SK-MEL-5 (cell line): ENCODE measurements at regions not wholly inside any gene's neighbourhood (a gene's known extent, or its start where the extent isn't known, plus 50 kb on each side); places are given as distances from the start of the nearest gene placed in this dataset.

Experiments
- DNase-seq: peaks from one replicate; pipeline ENCODE4 v3.0.0-alpha.2; 2016; ENCODE audit warnings: low read depth, low spot score
- in situ Hi-C: cut with HindIII; loops from 2 replicates; pipeline ENCODE4 v1.10.0; 2016; ENCODE audit warnings: low sequenced_read_pairs, high pct_unique_total_duplicates, low pct_unique_long_range_greater_than_20kb

DNA sequence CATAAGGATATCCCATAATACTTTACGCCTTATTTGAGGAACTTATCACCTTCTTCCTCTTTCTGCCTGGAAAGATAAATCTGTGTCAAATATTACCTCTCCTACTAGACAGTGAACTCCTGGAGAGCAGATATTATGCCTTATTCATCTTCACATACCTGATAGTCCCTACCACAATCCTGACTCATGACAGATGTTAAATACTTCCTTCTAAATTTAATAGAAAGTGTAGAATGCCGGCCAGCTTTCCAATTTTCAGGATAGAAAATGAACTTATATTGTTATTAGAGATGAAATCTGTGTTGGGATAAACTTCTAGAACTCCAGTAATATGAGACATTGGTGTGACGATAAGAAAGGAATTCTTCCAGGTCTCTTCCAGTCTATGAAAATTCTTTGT, 89.0 kb downstream of the GCNT4 start:
- in situ Hi-C loops: no loop called here

DNA sequence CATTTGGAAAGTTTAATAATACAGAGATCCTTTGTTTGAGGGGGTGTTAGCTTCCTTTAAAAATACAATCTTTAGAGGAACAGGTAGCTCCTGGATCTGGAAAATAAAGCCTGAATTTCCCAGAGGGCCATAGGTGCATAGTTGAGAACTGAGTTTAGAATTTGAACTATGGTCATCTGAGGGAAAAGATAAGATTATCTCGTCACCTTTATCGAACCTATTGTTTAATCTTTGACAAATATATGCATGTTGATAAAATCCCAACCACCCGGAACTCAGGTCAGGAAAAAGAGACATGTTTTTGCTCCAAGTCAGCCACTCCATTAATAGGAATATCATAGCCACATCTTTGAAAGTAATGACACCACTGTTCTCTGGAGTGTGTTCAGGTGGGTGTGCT, 91.7 kb upstream of the FAM169A start:
- DNase-seq: no peak
- in situ Hi-C loops: no loop called here

More for the DNA sequence above, 89.0 kb downstream of the GCNT4 start:
- DNase-seq: no peak

DNA sequence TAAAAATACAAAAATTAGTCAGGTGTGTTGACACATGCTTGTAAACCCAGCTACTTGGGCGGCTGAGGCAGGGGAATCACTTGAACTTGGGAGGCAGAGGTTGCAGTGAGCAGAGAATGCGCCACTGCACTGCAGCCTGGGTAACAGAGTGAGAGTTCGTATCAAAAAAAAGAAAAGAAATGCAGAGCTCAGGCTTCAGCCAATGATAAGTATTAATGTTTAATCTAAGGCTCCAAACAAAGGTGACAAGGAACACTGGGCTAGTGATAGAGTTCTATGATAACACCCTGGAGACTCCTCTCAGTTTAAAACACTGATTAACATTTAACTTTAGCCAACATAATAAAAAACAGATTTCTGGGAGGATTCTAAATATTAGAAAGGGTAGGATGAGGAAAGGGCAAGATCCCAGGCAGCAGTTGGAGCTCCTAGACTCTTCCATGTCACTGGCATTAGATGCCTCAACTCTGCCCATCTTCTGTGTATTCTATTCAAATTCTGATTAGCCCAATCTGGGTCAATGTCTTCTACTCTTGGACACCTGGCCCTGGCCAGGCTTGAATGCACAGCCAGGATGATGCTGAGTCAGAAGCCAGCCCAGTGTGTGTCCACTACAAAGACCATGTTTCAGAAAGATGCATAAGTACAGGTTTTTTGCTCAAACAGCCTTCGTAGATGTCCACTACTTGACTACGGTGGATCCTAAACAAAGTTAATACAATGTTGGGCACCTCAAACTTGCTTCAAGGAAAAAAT, 91.0 kb upstream of the FAM169A start:
- DNase-seq: no peak
- in situ Hi-C loops: no loop called here

DNA sequence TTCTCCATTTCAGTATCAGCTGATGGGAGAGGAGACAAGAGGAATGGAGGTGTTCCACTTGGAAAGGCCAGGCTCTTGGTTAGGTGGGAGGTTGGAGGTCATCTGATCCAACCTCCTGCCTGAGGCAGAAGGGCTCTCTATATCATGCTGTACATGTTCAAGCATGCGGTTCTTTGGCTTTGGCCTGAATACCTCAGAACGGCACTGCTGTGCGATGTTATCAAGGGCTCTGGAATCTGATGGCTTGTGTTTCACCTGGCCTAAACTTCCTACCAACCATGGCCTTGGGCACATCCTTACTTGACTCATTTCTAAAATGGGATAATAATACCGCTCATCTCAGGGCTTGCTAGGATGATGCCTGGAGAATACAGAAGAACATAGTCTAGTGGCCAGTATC, 90.1 kb upstream of the FAM169A start:
- in situ Hi-C loops: no loop called here
- DNase-seq: no peak

DNA sequence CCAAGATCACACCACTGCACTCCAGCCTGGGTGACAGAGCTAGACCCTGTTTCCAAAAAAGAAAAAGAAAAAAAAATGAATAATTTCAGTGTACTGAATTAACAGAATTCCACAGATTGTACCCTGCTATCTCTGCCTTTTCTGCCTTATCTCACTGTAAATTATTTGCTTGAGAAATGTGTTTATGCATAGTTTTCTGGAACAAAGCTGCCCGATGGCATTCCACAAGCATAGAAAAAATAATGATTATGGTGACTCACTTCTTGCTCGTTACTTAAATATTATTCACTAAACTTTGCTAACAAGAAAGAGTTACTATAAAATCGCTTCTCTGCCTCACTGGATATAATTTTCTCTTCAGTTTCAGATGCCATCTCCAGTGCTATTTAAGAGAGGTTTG, 88.7 kb upstream of the FAM169A start:
- no peak for DNase-seq
- in situ Hi-C loops: no loop called here

DNA sequence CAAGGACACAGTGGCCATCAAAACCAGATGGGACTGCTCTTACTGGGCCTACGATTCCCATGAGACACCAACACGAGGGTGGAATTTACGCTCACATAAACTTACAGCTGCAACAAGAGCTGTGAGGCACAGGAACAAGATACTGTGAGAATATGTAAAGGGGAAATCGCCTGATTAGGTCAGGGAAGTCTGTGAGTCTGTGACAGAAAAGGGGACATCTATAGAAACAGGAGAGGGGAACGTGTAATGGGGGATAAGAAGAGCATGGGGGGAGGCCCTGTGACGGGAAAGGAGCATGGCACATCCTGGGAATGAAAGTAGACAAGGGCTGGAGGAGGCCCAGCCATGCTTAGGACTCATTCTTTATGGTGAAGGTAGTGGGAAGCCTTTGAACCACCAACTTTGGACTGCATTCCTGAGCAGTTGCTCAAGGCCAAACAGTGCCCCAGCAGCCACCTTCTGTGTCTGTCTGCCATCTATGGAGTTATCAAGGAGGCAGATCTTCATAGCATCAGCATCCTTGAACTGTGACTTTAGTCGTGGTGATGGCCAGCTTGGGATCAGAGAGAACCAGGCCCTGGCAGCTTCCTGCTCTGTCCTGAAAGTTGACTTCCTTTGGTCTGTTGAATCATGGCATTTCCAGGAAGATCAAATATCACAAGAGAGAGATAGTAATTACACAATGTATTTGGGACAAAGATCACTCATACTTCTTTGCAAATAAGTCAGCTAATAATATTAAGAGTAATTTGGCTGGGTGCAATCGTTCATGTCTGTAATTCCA, 87.9 kb upstream of the FAM169A start:
- no peak for DNase-seq
- in situ Hi-C loops: no loop called here

DNA sequence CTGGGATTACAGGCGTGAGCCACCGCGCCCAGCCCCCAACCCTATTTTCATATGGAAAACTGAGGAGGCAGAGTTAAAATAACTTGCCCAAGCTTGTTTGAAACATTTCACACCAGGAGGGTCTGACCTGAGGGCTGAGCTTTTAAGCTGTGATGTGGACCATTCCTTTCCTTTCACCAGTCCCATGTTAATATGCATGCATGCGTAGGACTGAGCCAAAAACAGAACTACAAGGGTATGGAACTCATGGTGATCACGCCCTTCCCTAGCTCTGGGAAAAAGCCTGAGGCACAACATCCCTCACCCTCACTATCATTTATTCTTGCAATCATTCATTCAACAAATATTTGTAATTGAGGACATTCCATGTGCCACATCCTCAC, 87.4 kb upstream of the FAM169A start:
- DNase-seq: no peak
- in situ Hi-C loops: no loop called here

DNA sequence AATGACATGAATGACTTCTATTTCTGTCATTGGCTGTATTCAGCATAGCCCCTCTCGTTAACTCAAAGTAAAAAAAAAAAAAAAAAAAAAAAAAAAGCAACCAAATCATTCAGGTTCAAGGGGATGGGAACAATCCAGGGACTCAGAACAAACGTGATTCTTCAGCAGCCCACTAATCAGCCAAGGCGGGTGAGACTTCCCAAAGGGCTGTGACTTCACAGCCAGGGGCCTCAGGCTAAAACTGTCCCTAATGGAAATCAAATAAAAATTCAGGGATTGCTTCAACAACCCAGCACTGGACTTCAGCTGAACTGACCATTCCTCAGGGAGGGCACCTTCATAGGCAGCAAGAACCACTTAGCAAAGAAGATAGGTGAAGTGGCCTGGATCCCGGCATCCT, 86.2 kb upstream of the FAM169A start:
- in situ Hi-C loops: no loop called here
- no peak for DNase-seq

DNA sequence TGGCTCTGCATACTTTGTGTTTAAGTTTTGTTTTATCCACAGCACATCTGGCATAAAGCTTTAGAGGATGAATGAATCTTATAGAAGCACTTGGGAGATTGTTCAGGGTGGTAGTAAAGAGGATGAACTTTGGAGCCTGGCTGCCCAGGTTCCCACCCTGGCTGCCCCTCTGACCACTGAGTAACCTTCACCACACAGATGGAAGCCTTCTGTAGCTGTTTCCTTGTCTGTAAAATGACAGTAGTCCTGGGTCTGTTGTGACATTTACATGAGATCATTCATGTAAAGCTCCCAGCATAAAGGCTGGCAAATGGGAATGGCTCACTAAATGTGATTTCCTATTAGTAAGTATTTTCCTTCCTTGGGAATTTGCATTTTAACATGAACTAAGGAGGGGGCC, 85.7 kb upstream of the FAM169A start:
- in situ Hi-C loops: no loop called here
- DNase-seq: no peak

DNA sequence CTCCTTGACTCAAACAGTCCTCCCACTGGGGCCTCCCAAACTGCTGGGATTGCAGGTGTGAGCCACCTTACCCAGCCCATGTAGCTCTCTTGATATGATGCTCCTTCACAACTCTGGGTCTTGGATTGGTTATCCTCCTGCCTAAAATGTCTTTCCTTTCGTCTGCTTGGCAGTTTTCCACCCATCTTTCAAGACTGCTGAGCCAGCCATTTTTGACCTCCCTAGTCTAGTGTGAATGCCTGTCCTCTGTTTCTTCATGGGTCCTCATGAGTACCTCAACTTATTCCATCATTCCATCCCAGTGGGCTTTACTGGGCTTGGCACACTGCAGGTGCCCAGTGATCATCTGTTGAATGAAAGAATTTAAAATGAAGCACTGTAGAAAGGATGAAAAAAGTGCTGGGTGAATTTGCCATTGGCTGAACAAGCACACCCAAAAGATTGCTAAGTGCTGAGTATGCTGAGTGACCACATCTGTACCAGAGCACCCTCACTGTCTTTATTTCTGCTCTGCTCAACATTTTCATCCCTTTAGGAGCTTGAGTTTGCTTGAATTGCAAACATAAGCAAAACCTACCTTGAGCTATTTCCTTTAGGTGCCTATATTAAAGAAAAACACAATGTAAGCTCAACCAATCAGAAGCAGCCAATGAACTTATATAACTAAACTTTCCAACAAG, 84.8 kb upstream of the FAM169A start:
- in situ Hi-C loops: no loop called here
- DNase-seq: no peak

DNA sequence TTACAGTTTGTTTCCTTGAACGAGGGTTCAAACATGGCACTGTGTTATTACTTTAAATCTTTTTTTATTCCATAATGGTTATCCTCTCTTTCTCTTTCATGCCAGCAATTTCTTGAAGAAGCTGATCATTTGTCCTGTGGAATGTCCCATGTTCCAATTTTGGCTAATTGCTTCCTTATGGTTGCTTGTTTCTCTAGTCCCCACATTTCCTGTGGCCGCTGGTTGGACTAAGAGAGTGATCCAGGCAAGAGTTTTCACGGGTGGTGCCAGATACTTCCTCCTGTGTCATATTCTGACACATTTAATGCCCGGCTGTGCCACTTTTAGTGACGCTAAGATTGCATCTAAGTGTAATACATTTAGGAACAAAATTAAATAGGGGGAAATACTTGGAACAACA, 83.8 kb upstream of the FAM169A start:
- in situ Hi-C loops: no loop called here
- DNase-seq: no peak

DNA sequence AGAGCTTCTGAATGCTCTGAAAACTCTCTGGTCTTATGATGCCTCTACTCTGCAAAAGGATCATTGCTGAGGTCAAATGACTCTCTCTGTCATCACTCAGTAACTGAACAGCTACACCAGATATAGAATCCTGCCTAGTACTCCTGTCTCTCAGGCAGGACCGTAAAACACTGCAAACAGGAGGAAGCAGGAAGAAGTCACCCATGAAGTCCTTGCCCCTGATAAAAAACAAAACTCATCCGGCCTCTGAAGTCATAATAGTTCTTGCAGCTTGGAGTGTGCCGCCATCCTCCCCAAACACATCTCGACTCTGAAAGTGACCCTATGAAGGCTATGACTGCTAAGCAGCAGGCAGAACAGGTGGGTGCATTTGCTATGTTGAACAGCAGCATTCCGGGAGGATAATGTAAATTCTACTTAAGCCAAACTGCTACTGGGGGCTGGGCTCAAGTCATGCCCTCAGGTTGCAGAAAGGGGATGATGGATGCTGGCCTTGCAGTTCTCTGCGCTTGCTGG, 81.9 kb upstream of the FAM169A start:
- in situ Hi-C loops: no loop called here
- DNase-seq: no peak

DNA sequence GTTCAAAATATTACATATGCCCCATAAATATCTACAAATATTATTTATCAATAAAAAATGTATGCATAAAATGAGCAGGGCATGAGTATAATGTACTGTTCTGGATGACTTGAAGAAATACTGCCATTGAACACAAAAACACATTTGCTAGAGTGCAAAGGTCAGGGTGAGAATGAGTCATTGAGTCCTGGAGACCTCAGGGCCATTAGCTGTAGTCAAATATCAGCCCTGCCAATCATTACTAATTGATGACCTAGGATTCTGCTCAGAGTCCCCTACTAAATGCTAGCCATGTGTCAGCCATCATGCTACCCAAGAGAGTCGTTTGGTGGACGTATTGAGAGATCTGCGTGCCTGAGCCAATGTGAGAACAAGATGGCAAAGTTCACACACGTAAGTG, 80.3 kb upstream of the FAM169A start:
- no peak for DNase-seq
- in situ Hi-C loops: no loop called here

DNA sequence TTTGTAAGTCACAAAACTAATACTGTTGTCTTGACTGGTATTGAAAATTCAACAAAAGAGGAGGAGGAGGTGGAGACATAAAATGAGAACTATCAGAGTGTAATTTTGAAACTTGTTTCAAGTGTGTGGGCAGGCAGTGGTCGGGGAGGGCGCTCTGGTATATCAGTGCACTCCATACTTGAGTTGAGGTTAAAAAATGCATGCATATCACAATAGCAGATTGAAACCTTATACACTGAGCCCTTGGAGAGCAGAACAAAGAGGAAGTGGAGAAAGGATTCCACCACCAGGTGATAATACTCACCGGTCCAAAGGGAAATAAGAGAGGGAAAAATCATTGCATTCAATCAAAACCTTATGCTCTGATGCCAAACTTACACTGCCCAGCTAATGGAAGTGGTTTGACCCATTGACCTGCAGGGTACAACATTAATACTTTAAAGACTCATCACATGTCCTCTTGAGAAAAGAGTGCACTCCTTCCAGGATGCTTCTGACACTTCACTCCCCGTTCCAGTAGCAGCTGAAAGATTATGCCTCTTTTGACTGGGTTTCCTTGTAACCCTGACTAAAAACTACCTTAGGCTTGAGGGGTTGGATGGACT, 79.5 kb upstream of the FAM169A start:
- in situ Hi-C loops: no loop called here
- DNase-seq: no peak

DNA sequence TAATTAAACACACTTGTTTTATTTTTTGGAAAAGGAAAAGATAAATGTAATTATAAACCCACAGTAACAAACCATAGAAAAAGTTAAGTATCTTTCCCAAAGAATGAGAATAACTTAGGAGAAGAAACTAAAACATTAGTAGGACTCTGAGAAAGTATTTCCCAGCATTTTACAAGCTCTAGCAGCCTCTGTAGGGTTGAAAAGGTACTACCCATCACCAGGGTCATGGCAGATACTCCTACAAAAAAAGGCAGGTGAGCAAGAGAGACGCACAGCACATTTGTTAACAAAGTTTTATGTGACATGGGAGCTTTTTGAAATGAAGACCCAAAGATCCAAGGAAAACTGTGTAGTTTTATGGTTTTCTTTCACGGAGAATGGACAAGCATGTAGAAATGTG, 77.7 kb upstream of the FAM169A start:
- in situ Hi-C loops: no loop called here
- DNase-seq: peak; percentile 15

DNA sequence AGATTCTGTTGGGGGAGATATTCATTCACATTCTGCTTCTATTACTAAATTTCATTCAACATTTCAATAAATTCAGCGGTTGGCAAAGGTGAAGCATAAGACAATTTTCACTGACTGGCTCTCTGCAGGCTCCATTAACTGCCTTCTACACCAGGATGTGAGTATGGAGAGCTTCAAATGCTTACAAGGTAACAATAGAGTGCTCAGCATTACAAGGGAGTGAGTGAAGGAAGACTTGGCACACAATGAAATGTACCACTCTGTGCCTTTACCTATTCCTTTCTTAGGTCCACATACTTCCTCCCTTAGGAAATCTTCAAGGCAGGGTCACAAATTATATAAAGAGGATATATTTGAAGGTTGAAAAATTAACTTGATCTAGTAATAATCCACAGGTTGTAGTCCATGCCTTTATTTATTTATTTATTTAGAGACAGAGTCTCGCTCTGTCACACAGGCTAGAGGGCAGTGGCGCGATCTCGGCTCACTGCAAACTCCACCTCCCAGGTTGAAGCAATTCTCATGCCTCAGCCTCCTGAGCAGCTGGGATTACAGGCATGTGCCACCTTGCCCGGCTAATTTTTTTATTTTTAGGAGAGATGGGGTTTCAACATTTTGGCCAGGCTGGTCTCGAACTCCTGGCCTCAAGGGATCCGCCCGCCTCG, 76.6 kb upstream of the FAM169A start:
- in situ Hi-C loops: no loop called here
- DNase-seq: no peak

DNA sequence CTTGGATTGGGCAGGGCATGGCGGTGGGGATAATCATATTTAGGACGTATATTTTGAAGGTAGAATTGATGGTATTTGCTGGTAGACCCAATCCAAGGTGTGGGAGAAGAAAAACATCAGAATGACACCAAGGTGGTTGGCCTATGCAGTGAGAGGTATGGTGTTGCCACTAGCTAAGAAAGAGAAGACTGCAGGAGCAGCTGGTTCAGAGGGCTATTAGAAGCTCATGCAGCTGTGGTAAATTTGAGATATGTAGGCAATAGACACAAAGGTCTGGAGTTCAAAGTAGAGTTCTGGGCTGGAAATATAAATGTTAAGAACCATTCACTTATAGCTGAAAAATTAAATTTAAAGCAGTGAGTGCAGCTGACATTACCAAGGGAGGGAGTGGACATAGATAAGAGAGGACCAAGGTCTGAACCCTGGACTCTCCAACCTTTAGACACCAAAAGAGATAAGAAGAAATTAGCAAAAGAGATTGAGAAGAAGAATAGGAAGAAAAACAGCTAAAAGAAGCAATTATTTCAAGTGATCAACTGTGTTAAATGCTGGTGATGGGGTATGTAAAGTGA, 74.7 kb upstream of the FAM169A start:
- in situ Hi-C loops: no loop called here
- no peak for DNase-seq
